ENCODE measurements at regions not wholly inside any gene's neighbourhood (a gene's known extent, or its start where the extent isn't known, plus 50 kb on each side); places are given as distances from the start of the nearest gene placed in this dataset.

DNA sequence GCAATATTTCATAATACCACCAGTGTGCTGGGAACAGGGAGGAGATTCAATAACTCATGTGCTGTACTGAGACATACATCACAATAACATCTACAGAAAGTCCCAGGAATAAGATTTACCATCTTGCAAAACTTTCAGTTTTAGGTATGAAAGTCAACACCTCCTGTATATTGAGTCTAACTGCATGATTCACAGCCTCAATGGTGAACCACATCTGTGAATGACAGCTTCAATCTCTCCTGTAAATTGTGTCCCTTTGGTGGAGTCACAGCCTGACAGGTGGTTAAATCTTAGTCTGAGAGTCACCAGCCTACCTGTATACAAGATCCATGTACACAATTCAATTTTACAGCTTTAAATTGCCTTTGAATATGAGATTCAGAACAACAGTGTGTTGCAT is 242.1 kb downstream of the RPS4Y2 start:
- TF ChIP-seq, protein P1, sequence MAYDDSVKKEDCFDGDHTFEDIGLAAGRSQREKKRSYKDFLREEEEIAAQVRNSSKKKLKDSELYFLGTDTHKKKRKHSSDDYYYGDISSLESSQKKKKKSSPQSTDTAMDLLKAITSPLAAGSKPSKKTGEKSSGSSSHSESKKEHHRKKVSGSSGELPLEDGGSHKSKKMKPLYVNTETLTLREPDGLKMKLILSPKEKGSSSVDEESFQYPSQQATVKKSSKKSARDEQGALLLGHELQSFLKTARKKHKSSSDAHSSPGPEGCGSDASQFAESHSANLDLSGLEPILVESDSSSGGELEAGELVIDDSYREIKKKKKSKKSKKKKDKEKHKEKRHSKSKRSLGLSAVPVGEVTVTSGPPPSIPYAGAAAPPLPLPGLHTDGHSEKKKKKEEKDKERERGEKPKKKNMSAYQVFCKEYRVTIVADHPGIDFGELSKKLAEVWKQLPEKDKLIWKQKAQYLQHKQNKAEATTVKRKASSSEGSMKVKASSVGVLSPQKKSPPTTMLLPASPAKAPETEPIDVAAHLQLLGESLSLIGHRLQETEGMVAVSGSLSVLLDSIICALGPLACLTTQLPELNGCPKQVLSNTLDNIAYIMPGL (CRISPR knock-in tag; IDR thresholded peaks at IDR 0.05), result no peak
- TF ChIP-seq, protein P2, sequence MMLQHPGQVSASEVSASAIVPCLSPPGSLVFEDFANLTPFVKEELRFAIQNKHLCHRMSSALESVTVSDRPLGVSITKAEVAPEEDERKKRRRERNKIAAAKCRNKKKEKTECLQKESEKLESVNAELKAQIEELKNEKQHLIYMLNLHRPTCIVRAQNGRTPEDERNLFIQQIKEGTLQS (CRISPR knock-in tag; conservative IDR thresholded peaks at IDR 0.05), result no peak
- TF ChIP-seq TCF7 (CRISPR knock-in tag; IDR thresholded peaks at IDR 0.05; ENCODE audit: low read depth), result no peak
- TF ChIP-seq, protein P3, sequence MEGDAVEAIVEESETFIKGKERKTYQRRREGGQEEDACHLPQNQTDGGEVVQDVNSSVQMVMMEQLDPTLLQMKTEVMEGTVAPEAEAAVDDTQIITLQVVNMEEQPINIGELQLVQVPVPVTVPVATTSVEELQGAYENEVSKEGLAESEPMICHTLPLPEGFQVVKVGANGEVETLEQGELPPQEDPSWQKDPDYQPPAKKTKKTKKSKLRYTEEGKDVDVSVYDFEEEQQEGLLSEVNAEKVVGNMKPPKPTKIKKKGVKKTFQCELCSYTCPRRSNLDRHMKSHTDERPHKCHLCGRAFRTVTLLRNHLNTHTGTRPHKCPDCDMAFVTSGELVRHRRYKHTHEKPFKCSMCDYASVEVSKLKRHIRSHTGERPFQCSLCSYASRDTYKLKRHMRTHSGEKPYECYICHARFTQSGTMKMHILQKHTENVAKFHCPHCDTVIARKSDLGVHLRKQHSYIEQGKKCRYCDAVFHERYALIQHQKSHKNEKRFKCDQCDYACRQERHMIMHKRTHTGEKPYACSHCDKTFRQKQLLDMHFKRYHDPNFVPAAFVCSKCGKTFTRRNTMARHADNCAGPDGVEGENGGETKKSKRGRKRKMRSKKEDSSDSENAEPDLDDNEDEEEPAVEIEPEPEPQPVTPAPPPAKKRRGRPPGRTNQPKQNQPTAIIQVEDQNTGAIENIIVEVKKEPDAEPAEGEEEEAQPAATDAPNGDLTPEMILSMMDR (IDR thresholded peaks at IDR 0.05), result no peak
- TF ChIP-seq, protein P4, sequence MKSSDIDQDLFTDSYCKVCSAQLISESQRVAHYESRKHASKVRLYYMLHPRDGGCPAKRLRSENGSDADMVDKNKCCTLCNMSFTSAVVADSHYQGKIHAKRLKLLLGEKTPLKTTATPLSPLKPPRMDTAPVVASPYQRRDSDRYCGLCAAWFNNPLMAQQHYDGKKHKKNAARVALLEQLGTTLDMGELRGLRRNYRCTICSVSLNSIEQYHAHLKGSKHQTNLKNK (CRISPR knock-in tag; IDR thresholded peaks at IDR 0.05), result no peak
- no peak for TF ChIP-seq MYBL2 (CRISPR knock-in tag; IDR thresholded peaks at IDR 0.05)
- TF ChIP-seq, protein P5, sequence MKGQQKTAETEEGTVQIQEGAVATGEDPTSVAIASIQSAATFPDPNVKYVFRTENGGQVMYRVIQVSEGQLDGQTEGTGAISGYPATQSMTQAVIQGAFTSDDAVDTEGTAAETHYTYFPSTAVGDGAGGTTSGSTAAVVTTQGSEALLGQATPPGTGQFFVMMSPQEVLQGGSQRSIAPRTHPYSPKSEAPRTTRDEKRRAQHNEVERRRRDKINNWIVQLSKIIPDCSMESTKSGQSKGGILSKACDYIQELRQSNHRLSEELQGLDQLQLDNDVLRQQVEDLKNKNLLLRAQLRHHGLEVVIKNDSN (CRISPR knock-in tag; IDR thresholded peaks at IDR 0.05), result no peak
- no peak for TF ChIP-seq NR3C1 (CRISPR knock-in tag; conservative IDR thresholded peaks at IDR 0.05; ENCODE audit: low read depth)
- TF ChIP-seq, protein P6, sequence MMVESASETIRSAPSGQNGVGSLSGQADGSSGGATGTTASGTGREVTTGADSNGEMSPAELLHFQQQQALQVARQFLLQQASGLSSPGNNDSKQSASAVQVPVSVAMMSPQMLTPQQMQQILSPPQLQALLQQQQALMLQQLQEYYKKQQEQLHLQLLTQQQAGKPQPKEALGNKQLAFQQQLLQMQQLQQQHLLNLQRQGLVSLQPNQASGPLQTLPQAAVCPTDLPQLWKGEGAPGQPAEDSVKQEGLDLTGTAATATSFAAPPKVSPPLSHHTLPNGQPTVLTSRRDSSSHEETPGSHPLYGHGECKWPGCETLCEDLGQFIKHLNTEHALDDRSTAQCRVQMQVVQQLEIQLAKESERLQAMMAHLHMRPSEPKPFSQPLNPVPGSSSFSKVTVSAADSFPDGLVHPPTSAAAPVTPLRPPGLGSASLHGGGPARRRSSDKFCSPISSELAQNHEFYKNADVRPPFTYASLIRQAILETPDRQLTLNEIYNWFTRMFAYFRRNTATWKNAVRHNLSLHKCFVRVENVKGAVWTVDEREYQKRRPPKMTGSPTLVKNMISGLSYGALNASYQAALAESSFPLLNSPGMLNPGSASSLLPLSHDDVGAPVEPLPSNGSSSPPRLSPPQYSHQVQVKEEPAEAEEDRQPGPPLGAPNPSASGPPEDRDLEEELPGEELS (CRISPR knock-in tag; IDR thresholded peaks at IDR 0.05), result no peak
- TF ChIP-seq TEAD1 (CRISPR knock-in tag; IDR thresholded peaks at IDR 0.05), result no peak

Data from WTC11 (cell line).